ENCODE measurements at regions not wholly inside any gene's neighbourhood (a gene's known extent, or its start where the extent isn't known, plus 50 kb on each side); places are given as distances from the start of the nearest gene placed in this dataset.

- no TSS peak for BruUV-seq (replicated peaks)
- POLR2A ChIA-PET (ENCODE audit: low non-redundant PET) = no interaction called here
Measured at GRCh38 chr2:193240752-193241151, 1046.0 kb upstream of the TMEFF2 start.

GRCh38 chr2:193231634-193232033 lies 1036.9 kb upstream of the TMEFF2 start:
- POLR2A ChIA-PET (ENCODE audit: low non-redundant PET) = no interaction called here
- no TSS peak for BruUV-seq (replicated peaks)
- no peaks in the 10 kb centered on the region for H3K36me3 ChIP-seq (ENCODE audit: insufficient read depth, low read length, poor library complexity, severe bottlenecking)
- no peak for TF ChIP-seq CTCF (conservative IDR thresholded peaks at IDR 0.05; ENCODE audit: low read depth, low read length)
- TF ChIP-seq EZH2 (IDR thresholded peaks at IDR 0.05; ENCODE audit: borderline replicate concordance, low read depth, low read length, poor library complexity, severe bottlenecking) = no peak
- H3K9me3 ChIP-seq (ENCODE audit: low read depth, low read length, poor library complexity, severe bottlenecking) = peaks cover 3% of the 10 kb centered on the region
- H3K4me1 ChIP-seq (ENCODE audit: insufficient read depth, low read length, poor library complexity, severe bottlenecking) = no peaks in the 10 kb centered on the region
- no peak overlapping the region for H3K27ac ChIP-seq (ENCODE audit: low read depth, low read length, poor library complexity, severe bottlenecking)
- intact Hi-C loops (cut with micrococcal nuclease; ENCODE audit: unreplicated experiment) = no loop called here
- H3K27me3 ChIP-seq (replicated peaks; ENCODE audit: insufficient read depth, low read depth, low read length, poor library complexity) = no peaks in the 10 kb centered on the region
- no peak for DNase-seq (ENCODE audit: low spot score)
- no peak overlapping the region for H3K4me3 ChIP-seq (ENCODE audit: low read depth, low read length, poor library complexity, severe bottlenecking)
- CTCF ChIA-PET = no interaction called here

More at GRCh38 chr2:193240752-193241151, 1046.0 kb upstream of the TMEFF2 start:
- no peak overlapping the region for H3K27ac ChIP-seq (ENCODE audit: low read depth, low read length, poor library complexity, severe bottlenecking)
- DNase-seq (ENCODE audit: low spot score) = peak; percentile 40
- no peaks in the 10 kb centered on the region for H3K9me3 ChIP-seq (ENCODE audit: low read depth, low read length, poor library complexity, severe bottlenecking)
- intact Hi-C loops (cut with micrococcal nuclease; ENCODE audit: unreplicated experiment) = no loop called here
- no peak overlapping the region for H3K4me3 ChIP-seq (ENCODE audit: low read depth, low read length, poor library complexity, severe bottlenecking)
- no peaks in the 10 kb centered on the region for H3K27me3 ChIP-seq (replicated peaks; ENCODE audit: insufficient read depth, low read depth, low read length, poor library complexity)
- no peaks in the 10 kb centered on the region for H3K36me3 ChIP-seq (ENCODE audit: insufficient read depth, low read length, poor library complexity, severe bottlenecking)
- TF ChIP-seq EZH2 (IDR thresholded peaks at IDR 0.05; ENCODE audit: borderline replicate concordance, low read depth, low read length, poor library complexity, severe bottlenecking) (no peak), CTCF (conservative IDR thresholded peaks at IDR 0.05; ENCODE audit: low read depth, low read length) (peak; percentile 60)
- CTCF ChIA-PET = no interaction called here
- no peaks in the 10 kb centered on the region for H3K4me1 ChIP-seq (ENCODE audit: insufficient read depth, low read length, poor library complexity, severe bottlenecking)

GRCh38 chr2:193228276-193228675 lies 1033.5 kb upstream of the TMEFF2 start:
- Histone ChIP-seq H3K27ac (ENCODE audit: low read depth, low read length, poor library complexity, severe bottlenecking) (no peak overlapping the region), H3K4me1 (ENCODE audit: insufficient read depth, low read length, poor library complexity, severe bottlenecking) (no peaks in the 10 kb centered on the region), H3K27me3 (replicated peaks; ENCODE audit: insufficient read depth, low read depth, low read length, poor library complexity) (no peaks in the 10 kb centered on the region), H3K9me3 (ENCODE audit: low read depth, low read length, poor library complexity, severe bottlenecking) (peaks cover 3% of the 10 kb centered on the region), H3K4me3 (ENCODE audit: low read depth, low read length, poor library complexity, severe bottlenecking) (no peak overlapping the region), H3K36me3 (ENCODE audit: insufficient read depth, low read length, poor library complexity, severe bottlenecking) (no peaks in the 10 kb centered on the region)
- intact Hi-C loops (cut with micrococcal nuclease; ENCODE audit: unreplicated experiment) = no loop called here
- TF ChIP-seq CTCF (conservative IDR thresholded peaks at IDR 0.05; ENCODE audit: low read depth, low read length) = no peak
- TF ChIP-seq EZH2 (IDR thresholded peaks at IDR 0.05; ENCODE audit: borderline replicate concordance, low read depth, low read length, poor library complexity, severe bottlenecking) = no peak
- no peak for DNase-seq (ENCODE audit: low spot score)
- BruUV-seq (replicated peaks) = no TSS peak
- ChIA-PET CTCF (no interaction called here), POLR2A (ENCODE audit: low non-redundant PET) (no interaction called here)
